K562 (cell line): ENCODE measurements at regions not wholly inside any gene's neighbourhood (a gene's known extent, or its start where the extent isn't known, plus 50 kb on each side); places are given as distances from the start of the nearest gene placed in this dataset.

Experiments
- HDGF ChIP-seq: fragments of 450-650 bp; IDR thresholded peaks from 2 replicates; pipeline ENCODE4 v1.6.1; 2016
- MYNN ChIP-seq, 2 experiments: sonication (generic); formaldehyde crosslinking in 1 of 2; IDR thresholded peaks; 2 replicates each; pipeline versions ENCODE4 v1.5.0 to v1.6.1; 2016 to 2020; ENCODE audit warnings: antibody characterized with exemption in 1 of 2, missing genetic modification reagents in 1 of 2
- NFIC ChIP-seq: fragments of 450-650 bp; IDR thresholded peaks from 2 replicates; pipeline ENCODE4 v1.6.1; 2017; ENCODE audit warnings: mild to moderate bottlenecking, inconsistent platforms
- NFIX ChIP-seq: fragments of 250-450 bp; sonication (Bioruptor Pico); IDR thresholded peaks from 2 replicates; pipeline ENCODE4 v1.4.0; 2020; ENCODE audit warnings: low read depth, mild to moderate bottlenecking, moderate library complexity
- NR2C1 ChIP-seq, 2 experiments: fragments of 450-650 bp; IDR thresholded peaks; 2 replicates each; pipeline ENCODE4 v1.6.1; 2017; ENCODE audit warnings: mild to moderate bottlenecking in 2 of 2, antibody characterized with exemption in 1 of 2, inconsistent platforms in 1 of 2, missing compliant biosample characterization in 1 of 2, missing genetic modification characterization in 1 of 2
- POLR2A ChIP-seq: fragments of 450-650 bp; conservative IDR thresholded peaks from 2 replicates; pipeline ENCODE4 v1.6.1; 2016
- SRF ChIP-seq, 2 experiments: fragments of 250-450, 450-650 bp in 1 of 2; sonication (Bioruptor Pico) in 1 of 2; sonication (generic) in 1 of 2; formaldehyde crosslinking; IDR thresholded peaks; 2 replicates each; pipeline versions ENCODE4 v1.5.0 to v1.5.1; 2020 to 2022; ENCODE audit warnings: mild to moderate bottlenecking in 1 of 2, missing genetic modification reagents in 1 of 2
- TCF7L2 ChIP-seq: fragments of 150-350 bp; IDR thresholded peaks from 2 replicates; pipeline ENCODE4 v1.6.1; 2016; ENCODE audit warnings: low read depth, mild to moderate bottlenecking, low read length, moderate library complexity
- TRIM28 ChIP-seq: fragments of 450-650 bp; IDR thresholded peaks from 2 replicates; pipeline ENCODE4 v1.6.1; 2017
- ZNF224 ChIP-seq: sonication (generic); formaldehyde crosslinking; IDR thresholded peaks from 2 replicates; pipeline ENCODE4 v1.8.0; 2022; ENCODE audit warnings: mild to moderate bottlenecking, missing genetic modification reagents
- ZNF583 ChIP-seq: fragments of 250-450 bp; sonication (Bioruptor Pico); IDR thresholded peaks from 2 replicates; pipeline ENCODE4 v1.4.0; 2020
- TF ChIP-seq, protein P1 (sequence below), 2 experiments: fragments of 450-650 bp in 1 of 2; IDR thresholded peaks; 2 replicates each; pipeline ENCODE4 v1.6.1; 2011 to 2017; ENCODE audit warnings: low read depth in 2 of 2, antibody characterized with exemption in 1 of 2, borderline replicate concordance in 1 of 2, low read length in 1 of 2, mild to moderate bottlenecking in 1 of 2, mixed read lengths in 1 of 2; ENCODE audit not compliant: control insufficient read depth in 1 of 2
- TF ChIP-seq, protein P2 (sequence below): fragments of 250-450 bp; sonication (Bioruptor Pico); IDR thresholded peaks from 2 replicates; pipeline ENCODE4 v1.4.0; 2020
- TF ChIP-seq, protein P3 (sequence below), 3 experiments: IDR thresholded peaks in 2 of 3; conservative IDR thresholded peaks in 1 of 3; 2 replicates each; pipeline ENCODE4 v1.5.1; 2011 to 2012; ENCODE audit warnings: low read length in 3 of 3, mild to moderate bottlenecking in 3 of 3, control low read depth in 2 of 3, improper control_type of control experiment in 1 of 3, inconsistent platforms in 1 of 3, low read depth in 1 of 3, mixed read lengths in 1 of 3, moderate library complexity in 1 of 3; ENCODE audit not compliant: insufficient read depth in 2 of 3

- TF ChIP-seq, protein P1, sequence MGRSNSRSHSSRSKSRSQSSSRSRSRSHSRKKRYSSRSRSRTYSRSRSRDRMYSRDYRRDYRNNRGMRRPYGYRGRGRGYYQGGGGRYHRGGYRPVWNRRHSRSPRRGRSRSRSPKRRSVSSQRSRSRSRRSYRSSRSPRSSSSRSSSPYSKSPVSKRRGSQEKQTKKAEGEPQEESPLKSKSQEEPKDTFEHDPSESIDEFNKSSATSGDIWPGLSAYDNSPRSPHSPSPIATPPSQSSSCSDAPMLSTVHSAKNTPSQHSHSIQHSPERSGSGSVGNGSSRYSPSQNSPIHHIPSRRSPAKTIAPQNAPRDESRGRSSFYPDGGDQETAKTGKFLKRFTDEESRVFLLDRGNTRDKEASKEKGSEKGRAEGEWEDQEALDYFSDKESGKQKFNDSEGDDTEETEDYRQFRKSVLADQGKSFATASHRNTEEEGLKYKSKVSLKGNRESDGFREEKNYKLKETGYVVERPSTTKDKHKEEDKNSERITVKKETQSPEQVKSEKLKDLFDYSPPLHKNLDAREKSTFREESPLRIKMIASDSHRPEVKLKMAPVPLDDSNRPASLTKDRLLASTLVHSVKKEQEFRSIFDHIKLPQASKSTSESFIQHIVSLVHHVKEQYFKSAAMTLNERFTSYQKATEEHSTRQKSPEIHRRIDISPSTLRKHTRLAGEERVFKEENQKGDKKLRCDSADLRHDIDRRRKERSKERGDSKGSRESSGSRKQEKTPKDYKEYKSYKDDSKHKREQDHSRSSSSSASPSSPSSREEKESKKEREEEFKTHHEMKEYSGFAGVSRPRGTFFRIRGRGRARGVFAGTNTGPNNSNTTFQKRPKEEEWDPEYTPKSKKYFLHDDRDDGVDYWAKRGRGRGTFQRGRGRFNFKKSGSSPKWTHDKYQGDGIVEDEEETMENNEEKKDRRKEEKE (IDR thresholded peaks at IDR 0.05; ENCODE audit: borderline replicate concordance in 1 of 2, control insufficient read depth in 1 of 2, low read depth in 2 of 2, low read length in 1 of 2), result no peak
- TF ChIP-seq SRF (CRISPR knock-in tag; IDR thresholded peaks at IDR 0.05) (no peak), ZNF583 (no peak), TCF7L2 (no peak), HDGF (no peak), TRIM28 (no peak), NFIC (no peak), ZNF224 (no peak), POLR2A (no peak), NFIX (no peak), MYNN (IDR thresholded peaks at IDR 0.05) (no peak), MYNN (CRISPR knock-in tag; IDR thresholded peaks at IDR 0.05) (no peak), NR2C1 (IDR thresholded peaks at IDR 0.05) (no peak), NR2C1 (tag; IDR thresholded peaks at IDR 0.05) (no peak)
- TF ChIP-seq, protein P2, sequence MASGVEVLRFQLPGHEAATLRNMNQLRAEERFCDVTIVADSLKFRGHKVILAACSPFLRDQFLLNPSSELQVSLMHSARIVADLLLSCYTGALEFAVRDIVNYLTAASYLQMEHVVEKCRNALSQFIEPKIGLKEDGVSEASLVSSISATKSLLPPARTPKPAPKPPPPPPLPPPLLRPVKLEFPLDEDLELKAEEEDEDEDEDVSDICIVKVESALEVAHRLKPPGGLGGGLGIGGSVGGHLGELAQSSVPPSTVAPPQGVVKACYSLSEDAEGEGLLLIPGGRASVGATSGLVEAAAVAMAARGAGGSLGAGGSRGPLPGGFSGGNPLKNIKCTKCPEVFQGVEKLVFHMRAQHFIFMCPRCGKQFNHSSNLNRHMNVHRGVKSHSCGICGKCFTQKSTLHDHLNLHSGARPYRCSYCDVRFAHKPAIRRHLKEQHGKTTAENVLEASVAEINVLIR, result no peak
- TF ChIP-seq, protein P3, sequence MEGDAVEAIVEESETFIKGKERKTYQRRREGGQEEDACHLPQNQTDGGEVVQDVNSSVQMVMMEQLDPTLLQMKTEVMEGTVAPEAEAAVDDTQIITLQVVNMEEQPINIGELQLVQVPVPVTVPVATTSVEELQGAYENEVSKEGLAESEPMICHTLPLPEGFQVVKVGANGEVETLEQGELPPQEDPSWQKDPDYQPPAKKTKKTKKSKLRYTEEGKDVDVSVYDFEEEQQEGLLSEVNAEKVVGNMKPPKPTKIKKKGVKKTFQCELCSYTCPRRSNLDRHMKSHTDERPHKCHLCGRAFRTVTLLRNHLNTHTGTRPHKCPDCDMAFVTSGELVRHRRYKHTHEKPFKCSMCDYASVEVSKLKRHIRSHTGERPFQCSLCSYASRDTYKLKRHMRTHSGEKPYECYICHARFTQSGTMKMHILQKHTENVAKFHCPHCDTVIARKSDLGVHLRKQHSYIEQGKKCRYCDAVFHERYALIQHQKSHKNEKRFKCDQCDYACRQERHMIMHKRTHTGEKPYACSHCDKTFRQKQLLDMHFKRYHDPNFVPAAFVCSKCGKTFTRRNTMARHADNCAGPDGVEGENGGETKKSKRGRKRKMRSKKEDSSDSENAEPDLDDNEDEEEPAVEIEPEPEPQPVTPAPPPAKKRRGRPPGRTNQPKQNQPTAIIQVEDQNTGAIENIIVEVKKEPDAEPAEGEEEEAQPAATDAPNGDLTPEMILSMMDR (IDR thresholded peaks at IDR 0.05 in 2 of 3, conservative IDR thresholded peaks at IDR 0.05 in 1 of 3; ENCODE audit: insufficient read depth in 2 of 3, low read depth in 1 of 3, low read length in 3 of 3), result no peak
These were observed 158.4 kb upstream of the IRX3 start for GRCh38 chr16:54444851-54445458.
